ENCODE measurements at regions not wholly inside any gene's neighbourhood (a gene's known extent, or its start where the extent isn't known, plus 50 kb on each side); places are given as distances from the start of the nearest gene placed in this dataset.

DNA sequence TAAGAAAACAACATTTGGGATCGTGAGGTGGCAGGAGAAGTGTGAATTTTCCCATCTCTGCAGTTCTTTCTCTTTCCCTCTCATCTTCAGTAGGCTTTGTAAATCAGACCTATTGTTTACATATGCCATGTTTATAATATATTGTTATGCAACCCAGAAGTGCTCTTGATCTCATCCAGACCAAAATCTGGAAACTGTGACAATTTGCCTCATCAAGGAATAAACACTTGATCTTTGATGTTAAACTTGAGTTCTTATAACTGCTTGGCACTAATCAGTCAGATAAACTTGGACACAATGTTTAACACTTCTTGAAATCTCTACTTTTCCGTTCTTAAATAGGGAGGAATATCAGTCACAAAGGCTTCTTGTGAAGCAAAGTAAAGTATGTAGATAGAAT is 384.7 kb downstream of the DMRT2 start:
- Mint-ChIP-seq H3K9me3 (peaks cover 0 to 1% of the 10 kb centered on the region in 2 donors), H3K27ac (no peak overlapping the region), H3K27me3 (ENCODE audit: low read depth) (peaks cover 4% of the 10 kb centered on the region), H3K36me3 (ENCODE audit: insufficient read depth in 2 of 2) (no peaks in the 10 kb centered on the region), H3K4me1 (ENCODE audit: low read depth) (no peaks in the 10 kb centered on the region), H3K4me3 (no peak overlapping the region)
- DNase-seq: no peak
- ATAC-seq (replicated peaks in 1 of 2): no peak

DNA sequence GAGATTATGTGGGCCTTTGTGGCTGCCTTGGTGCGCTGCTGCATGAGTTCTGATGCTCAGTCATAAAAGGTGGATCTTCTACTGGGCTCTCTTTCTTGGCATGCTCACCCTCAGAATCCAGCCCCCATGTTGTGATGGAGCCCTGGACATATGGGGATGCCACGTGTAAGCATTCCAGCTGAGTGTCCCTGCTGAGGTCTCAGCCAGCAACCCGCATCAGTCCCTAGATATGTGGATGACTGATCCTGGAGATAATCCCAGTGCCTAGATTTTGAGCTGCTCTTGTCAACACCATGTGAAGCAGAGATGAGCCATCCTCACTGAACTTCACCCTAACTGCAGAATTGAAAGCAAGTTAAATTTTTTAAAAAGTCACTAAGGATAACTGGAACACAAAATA is 390.1 kb downstream of the DMRT2 start:
- DNase-seq (no peak), ATAC-seq (replicated peaks in 1 of 2) (no peak)
- Mint-ChIP-seq H3K4me1 (ENCODE audit: low read depth) (no peaks in the 10 kb centered on the region), H3K27me3 (ENCODE audit: low read depth) (peaks cover 5% of the 10 kb centered on the region), H3K9me3 (peaks cover 0 to 3% of the 10 kb centered on the region in 2 donors), H3K4me3 (no peak overlapping the region), H3K27ac (no peak overlapping the region), H3K36me3 (ENCODE audit: insufficient read depth in 2 of 2) (no peaks in the 10 kb centered on the region)

DNA sequence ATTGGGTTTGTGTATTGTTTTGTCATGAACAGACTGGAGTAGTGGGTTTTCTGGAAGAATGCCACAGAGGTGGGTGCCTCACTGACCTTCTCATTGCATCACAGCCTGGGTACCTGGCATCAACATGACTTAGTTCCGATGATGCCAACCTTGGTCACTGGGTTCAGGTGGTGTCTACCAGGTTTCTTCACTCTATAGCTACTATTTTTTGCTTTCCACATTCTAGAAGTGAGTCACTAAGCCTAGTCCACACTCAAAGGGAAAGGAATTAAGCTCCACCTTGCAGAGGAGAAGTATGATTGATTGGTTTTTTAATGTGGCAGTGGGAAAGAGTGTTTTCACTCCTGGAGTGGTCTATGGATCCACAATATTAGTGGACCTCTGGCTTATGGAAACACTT is 391.9 kb downstream of the DMRT2 start:
- peaks cover 0 to 3% of the 10 kb centered on the region in 2 donors for H3K9me3 Mint-ChIP-seq

DNA sequence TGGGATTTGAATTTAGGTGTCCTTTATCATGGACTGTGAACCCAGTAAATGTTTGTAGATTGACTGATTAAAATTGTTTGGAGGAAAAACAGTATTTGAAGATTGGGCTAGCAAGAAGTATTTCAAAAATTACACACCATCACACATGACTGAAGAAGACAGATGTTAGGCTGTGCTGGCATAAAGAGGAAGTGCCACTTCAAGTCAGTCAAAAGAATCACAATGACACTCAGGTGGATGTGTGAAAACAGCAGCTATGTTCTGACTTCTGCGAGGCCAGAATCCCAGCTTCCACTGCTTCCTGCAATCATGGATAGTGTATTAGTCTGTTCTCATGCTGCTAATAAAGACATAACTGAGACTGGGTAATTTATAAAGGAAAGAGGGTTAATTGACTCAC is 393.3 kb downstream of the DMRT2 start:
- no peaks in the 10 kb centered on the region for H3K36me3 Mint-ChIP-seq (ENCODE audit: insufficient read depth in 2 of 2)

More for the DNA sequence above, 391.9 kb downstream of the DMRT2 start:
- DNase-seq: no peak
- ATAC-seq (replicated peaks in 1 of 2): no peak
- Mint-ChIP-seq H3K4me3 (no peak overlapping the region), H3K4me1 (ENCODE audit: low read depth) (no peaks in the 10 kb centered on the region), H3K36me3 (ENCODE audit: insufficient read depth in 2 of 2) (no peaks in the 10 kb centered on the region), H3K27me3 (ENCODE audit: low read depth) (peaks cover 9% of the 10 kb centered on the region), H3K27ac (no peak overlapping the region)

DNA sequence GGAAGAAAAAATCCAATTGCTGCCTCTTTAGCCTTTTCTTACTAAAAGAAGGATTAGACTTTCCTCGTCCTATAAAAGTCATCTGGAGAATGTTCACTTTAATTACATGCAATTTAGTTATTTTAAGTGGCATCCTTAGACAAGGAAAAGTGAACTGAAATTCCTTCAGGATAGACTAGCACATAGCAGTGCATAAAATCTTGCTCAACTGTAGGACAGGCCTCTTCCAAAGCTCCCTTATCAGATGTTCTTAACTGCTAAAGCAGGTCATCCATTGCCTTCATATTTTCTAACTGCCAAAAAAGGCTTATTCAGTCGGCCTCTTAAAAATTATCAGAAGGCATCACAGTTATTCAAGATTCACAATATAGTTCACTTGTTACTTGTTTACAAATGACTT is 396.5 kb downstream of the DMRT2 start:
- peaks cover 0 to 2% of the 10 kb centered on the region in 2 donors for H3K9me3 Mint-ChIP-seq
- no peak overlapping the region for H3K4me3 Mint-ChIP-seq
- H3K36me3 Mint-ChIP-seq (ENCODE audit: insufficient read depth in 2 of 2): no peaks in the 10 kb centered on the region
- no peak for ATAC-seq (replicated peaks in 1 of 2)
- no peaks in the 10 kb centered on the region for H3K4me1 Mint-ChIP-seq (ENCODE audit: low read depth)
- no peak overlapping the region for H3K27ac Mint-ChIP-seq
- H3K27me3 Mint-ChIP-seq (ENCODE audit: low read depth): peaks cover 18% of the 10 kb centered on the region
- DNase-seq: no peak

More for the DNA sequence above, 393.3 kb downstream of the DMRT2 start:
- DNase-seq (no peak), ATAC-seq (replicated peaks in 1 of 2) (no peak)
- Mint-ChIP-seq H3K27me3 (ENCODE audit: low read depth) (peaks cover 16% of the 10 kb centered on the region), H3K4me3 (no peak overlapping the region), H3K9me3 (peaks cover 0 to 3% of the 10 kb centered on the region in 2 donors), H3K27ac (no peak overlapping the region), H3K4me1 (ENCODE audit: low read depth) (no peaks in the 10 kb centered on the region)

DNA sequence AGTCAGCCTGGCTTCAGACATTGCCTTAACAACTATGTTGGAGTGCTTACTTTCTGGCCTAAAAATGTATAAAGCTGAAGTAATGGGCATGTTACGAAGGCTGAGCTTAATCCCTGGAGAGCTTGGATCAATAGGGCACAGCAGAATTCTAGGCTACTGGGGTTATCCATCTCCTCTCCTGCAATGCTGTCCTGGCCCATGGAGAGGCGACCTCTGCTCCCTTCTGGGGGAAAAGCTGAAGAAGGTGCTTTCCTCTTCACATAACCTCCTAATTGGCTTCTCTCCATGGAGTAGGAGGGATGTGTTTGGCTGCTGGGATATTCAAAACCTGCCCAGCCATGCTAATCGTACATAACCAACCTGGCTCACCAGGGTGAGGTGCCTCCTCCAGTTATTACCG is 403.5 kb downstream of the DMRT2 start:
- H3K4me3 Mint-ChIP-seq: no peak overlapping the region

DNA sequence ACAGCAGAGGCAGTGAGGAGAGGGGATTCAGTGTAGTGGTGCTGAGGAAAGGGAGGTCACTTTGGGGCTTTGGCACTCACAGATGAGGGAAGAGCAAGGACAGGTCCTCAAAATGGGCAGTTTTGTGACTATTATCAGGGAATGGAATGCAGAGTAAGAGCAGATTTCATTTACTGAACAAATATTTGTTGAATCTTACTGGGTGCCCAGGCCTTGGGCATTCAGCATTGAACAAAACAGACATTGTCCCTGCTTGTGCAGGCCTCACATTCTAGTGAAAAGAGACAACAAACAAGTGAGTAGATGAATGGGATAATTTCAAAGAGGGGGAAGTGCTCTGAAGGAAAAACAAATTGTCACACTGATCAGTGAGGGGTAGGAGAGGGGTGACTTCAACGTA is 404.1 kb downstream of the DMRT2 start:
- no peak for ATAC-seq (replicated peaks in 1 of 2)
- peaks cover 5% of the 10 kb centered on the region for H3K4me1 Mint-ChIP-seq (ENCODE audit: low read depth)
- peaks cover 9% of the 10 kb centered on the region for H3K27me3 Mint-ChIP-seq (ENCODE audit: low read depth)
- H3K4me3 Mint-ChIP-seq: no peak overlapping the region
- no peak overlapping the region for H3K27ac Mint-ChIP-seq
- H3K36me3 Mint-ChIP-seq (ENCODE audit: insufficient read depth in 2 of 2): no peaks in the 10 kb centered on the region
- no peaks in the 10 kb centered on the region for H3K9me3 Mint-ChIP-seq
- DNase-seq: no peak

More for the DNA sequence above, 403.5 kb downstream of the DMRT2 start:
- H3K27me3 Mint-ChIP-seq (ENCODE audit: low read depth): peaks cover 15% of the 10 kb centered on the region
- DNase-seq (no peak), ATAC-seq (replicated peaks in 1 of 2) (no peak)
- no peak overlapping the region for H3K27ac Mint-ChIP-seq
- no peaks in the 10 kb centered on the region for H3K36me3 Mint-ChIP-seq (ENCODE audit: insufficient read depth in 2 of 2)
- H3K9me3 Mint-ChIP-seq: no peaks in the 10 kb centered on the region
- H3K4me1 Mint-ChIP-seq (ENCODE audit: low read depth): peaks cover 5% of the 10 kb centered on the region

DNA sequence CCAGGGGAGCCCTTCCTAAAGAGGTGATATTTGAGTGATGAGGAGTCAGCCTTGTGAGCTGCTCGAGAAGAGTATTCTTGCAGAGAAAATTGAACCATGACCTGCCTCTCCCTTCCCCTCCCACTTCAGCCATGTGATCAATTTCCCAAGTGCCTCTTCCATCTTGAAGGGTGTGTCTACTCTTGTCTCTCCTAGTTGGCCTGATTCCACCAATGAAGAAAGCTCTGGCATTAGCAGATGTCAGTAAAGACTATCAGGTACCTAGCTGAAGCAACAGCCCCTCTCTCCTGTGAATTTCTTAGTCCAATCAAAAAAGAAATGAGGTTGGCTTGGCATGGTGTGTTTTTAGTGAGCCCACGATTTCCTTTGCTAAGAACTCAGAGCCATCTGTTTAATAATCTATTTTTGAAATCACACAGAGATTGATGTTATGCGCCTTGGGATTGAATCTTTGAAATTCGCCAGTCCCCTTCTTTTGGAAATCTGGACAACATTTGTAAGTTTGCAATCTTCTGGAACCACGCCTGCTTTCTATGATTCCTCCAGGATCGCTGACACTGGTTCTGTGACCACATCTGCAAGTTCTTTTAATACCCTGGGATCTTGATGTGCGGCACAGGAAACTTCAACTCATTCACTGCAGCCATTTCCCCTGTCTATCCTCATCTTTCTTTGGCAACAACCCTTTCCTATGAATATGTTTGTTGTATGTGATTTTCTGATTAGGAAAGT is 404.6 kb downstream of the DMRT2 start:
- H3K4me3 Mint-ChIP-seq: no peak overlapping the region
- no peak for DNase-seq
- ATAC-seq (replicated peaks in 1 of 2): no peak
- H3K27ac Mint-ChIP-seq: no peak overlapping the region
- H3K9me3 Mint-ChIP-seq: no peaks in the 10 kb centered on the region
- peaks cover 8% of the 10 kb centered on the region for H3K27me3 Mint-ChIP-seq (ENCODE audit: low read depth)
- peaks cover 5% of the 10 kb centered on the region for H3K4me1 Mint-ChIP-seq (ENCODE audit: low read depth)
- H3K36me3 Mint-ChIP-seq (ENCODE audit: insufficient read depth in 2 of 2): no peaks in the 10 kb centered on the region

DNA sequence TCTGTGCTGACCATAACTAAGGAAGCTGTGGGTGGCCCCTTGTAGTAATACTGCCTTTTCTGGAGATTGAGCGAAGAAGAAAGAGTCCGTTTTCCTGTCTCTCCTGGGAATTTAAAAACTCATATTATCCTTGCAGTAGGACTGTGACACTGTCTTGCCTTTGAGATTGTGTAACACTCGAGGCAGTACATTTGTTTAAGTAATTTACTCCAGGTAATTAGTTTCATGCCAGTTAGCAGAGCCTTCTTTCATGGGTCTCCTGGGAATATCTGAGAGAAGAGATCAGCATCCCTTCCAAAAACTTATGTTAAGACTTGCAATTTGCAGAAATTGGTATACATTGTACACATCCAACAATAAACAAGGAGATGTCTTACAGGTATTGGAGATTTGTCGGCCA is 405.6 kb downstream of the DMRT2 start:
- Mint-ChIP-seq H3K9me3 (no peaks in the 10 kb centered on the region), H3K4me1 (ENCODE audit: low read depth) (peaks cover 5% of the 10 kb centered on the region), H3K36me3 (ENCODE audit: insufficient read depth in 2 of 2) (no peaks in the 10 kb centered on the region), H3K27ac (no peak overlapping the region), H3K27me3 (ENCODE audit: low read depth) (peaks cover 8% of the 10 kb centered on the region), H3K4me3 (no peak overlapping the region)
- ATAC-seq (replicated peaks in 1 of 2): no peak
- DNase-seq: no peak

DNA sequence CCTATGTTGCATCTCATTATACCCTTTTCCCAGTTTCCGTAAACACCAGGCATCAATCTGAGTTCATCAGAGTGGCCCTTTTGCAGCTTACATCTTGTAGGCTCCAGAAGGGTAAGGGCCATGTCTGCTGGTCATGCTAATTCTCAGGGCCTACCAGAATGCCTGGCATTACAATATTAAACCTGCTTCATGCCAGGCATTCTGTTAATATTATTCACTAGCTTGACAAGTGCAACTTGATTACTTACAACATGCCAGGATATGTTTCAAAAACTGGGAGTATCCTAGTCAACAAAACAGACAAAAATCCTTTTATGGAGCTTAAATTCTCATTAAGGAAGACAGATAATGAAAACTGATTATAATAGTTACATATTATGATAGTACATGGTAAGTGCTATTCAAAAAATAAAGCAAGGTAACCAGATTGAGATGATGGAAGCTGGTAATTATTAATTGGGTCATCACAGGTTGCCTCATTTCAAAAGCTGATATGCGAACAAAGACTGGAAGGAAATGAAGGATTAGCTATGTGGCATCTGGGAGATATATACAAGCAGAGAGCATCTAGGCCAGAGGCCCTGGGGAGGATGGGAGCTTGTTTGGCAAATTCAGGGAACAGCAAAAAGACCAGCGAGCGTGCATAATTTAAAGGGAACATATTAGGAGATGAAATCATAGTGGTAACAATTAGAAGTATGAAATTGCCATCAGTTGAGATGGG is 406.3 kb downstream of the DMRT2 start:
- Mint-ChIP-seq H3K36me3 (ENCODE audit: insufficient read depth in 2 of 2) (no peaks in the 10 kb centered on the region), H3K4me1 (ENCODE audit: low read depth) (peaks cover 5% of the 10 kb centered on the region)
- no peak for ATAC-seq (replicated peaks in 1 of 2)

DNA sequence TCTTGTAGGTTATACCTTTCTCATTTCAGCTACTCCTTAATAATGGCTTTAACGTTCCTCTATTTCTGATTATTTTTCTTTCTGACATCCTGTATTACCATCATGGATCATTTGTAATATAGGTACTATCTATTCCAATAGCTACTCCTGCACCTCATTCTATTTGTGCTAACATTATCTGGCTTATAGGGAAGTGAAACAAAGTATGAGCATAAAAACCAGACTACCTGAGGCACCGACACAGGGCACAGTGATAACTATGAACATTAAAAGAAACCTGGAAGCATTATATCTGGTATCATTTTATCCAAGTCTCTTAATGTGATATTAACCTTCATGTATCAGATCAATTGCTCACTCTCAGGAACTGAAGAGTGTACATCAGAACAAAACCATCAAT is 407.3 kb downstream of the DMRT2 start:
- ATAC-seq (replicated peaks in 1 of 2) (no peak), DNase-seq (no peak)
- H3K9me3 Mint-ChIP-seq: no peaks in the 10 kb centered on the region
- no peak overlapping the region for H3K27ac Mint-ChIP-seq
- peaks cover 8% of the 10 kb centered on the region for H3K27me3 Mint-ChIP-seq (ENCODE audit: low read depth)
- H3K36me3 Mint-ChIP-seq (ENCODE audit: insufficient read depth in 2 of 2): no peaks in the 10 kb centered on the region
- no peak overlapping the region for H3K4me3 Mint-ChIP-seq
- peaks cover 5% of the 10 kb centered on the region for H3K4me1 Mint-ChIP-seq (ENCODE audit: low read depth)

More for the DNA sequence above, 406.3 kb downstream of the DMRT2 start:
- H3K27me3 Mint-ChIP-seq (ENCODE audit: low read depth): peaks cover 8% of the 10 kb centered on the region
- H3K4me3 Mint-ChIP-seq: no peak overlapping the region
- no peak for DNase-seq
- no peaks in the 10 kb centered on the region for H3K9me3 Mint-ChIP-seq
- H3K27ac Mint-ChIP-seq: no peak overlapping the region

DNA sequence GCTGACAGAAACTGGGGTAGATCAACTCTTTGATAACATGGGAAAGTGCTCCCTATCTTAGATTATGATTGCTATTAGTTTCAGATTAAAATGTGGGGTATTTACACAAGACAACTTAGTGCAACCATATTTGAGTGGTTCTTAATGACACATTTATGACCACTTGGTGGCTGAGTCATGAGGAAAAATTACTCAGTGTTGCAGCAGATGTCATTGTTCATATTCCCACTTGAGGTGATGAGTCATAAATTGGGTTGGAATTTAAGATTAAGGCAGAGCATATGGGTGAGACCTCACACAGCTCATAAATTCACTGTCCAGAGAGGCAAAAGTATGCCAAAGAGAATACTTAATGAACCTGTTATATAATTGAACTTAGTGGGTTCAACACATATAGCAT is 408.3 kb downstream of the DMRT2 start:
- Mint-ChIP-seq H3K27me3 (ENCODE audit: low read depth) (peaks cover 8% of the 10 kb centered on the region), H3K27ac (no peak overlapping the region), H3K36me3 (ENCODE audit: insufficient read depth in 2 of 2) (no peaks in the 10 kb centered on the region), H3K9me3 (no peaks in the 10 kb centered on the region), H3K4me3 (no peak overlapping the region), H3K4me1 (ENCODE audit: low read depth) (peaks cover 5% of the 10 kb centered on the region)
- no peak for DNase-seq
- ATAC-seq (replicated peaks in 1 of 2): peak; percentile 71 to 86

DNA sequence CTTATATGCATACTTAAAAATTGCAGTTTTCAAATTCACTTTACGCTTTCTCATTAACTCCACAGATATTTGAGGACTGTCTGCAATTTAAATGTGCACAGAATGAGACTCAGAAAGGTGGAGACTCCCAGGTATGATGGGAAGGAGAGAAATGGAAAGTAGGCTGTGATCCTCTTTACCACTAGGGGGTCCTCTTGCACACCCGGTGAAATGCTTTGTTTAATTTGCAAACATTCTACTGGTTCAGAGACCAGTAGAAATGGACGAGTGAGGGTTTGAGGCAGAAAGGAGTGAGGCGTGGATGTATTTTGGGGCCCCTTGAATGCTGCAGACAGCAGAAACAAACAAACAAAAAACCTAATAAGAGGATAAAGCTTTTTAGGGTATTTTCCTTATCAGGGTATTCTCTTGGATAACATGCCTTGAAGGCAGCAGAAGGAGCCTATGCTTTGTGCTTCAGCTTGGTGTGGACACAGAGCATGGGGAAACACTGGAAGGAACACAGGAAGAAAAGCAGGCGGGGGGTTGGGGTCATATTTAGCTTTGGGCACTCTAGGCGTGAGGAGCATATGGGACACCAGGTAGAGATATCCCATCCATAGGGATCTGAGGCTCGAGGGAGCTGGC is 410.1 kb downstream of the DMRT2 start:
- Mint-ChIP-seq H3K4me3 (no peak overlapping the region), H3K27me3 (ENCODE audit: low read depth) (peaks cover 4% of the 10 kb centered on the region), H3K4me1 (ENCODE audit: low read depth) (peaks cover 5% of the 10 kb centered on the region), H3K9me3 (no peaks in the 10 kb centered on the region), H3K36me3 (ENCODE audit: insufficient read depth in 2 of 2) (no peaks in the 10 kb centered on the region), H3K27ac (no peak overlapping the region)
- DNase-seq (peak in 1 of 2 donors; percentile 6), ATAC-seq (replicated peaks in 1 of 2) (peak in 1 of 2 donors; percentile 51)

All from activated T-cell treated with anti-CD3 and anti-CD28 coated beads, Interleukin-2, amount 50 U/mL, for 72 hours (primary cell).